A673 (cell line): ENCODE measurements at regions not wholly inside any gene's neighbourhood (a gene's known extent, or its start where the extent isn't known, plus 50 kb on each side); places are given as distances from the start of the nearest gene placed in this dataset.

Experiments
- BruUV-seq: library from RNA; stranded (reverse); fragments of 400-500 nt; replicated peaks from 2 replicates; lab custom pipeline; 2021; lab: Mats Ljungman, UMichigan
- CTCF ChIA-PET: fragments of 300-600 bp; sonication (Branson Sonifier 250); formaldehyde crosslinking; loops from one replicate; lab custom pipeline; 2022; ENCODE audit warnings: antibody characterized with exemption; lab: Charles Lee
- POLR2A ChIA-PET: fragments of 300-600 bp; sonication (Branson Sonifier 250); formaldehyde crosslinking; loops from one replicate; lab custom pipeline; 2022; ENCODE audit warnings: antibody characterized with exemption; ENCODE audit not compliant: low non-redundant PET; lab: Charles Lee
- DNase-seq: peaks from one replicate; pipeline ENCODE4 v3.0.0-alpha.2; 2015; ENCODE audit warnings: low spot score
- H3K27ac ChIP-seq: fragments of 200-600 bp; sonication (generic); 2 replicates; pipeline ENCODE4 v1.5.1; 2016; ENCODE audit warnings: mixed run types, low read depth, mild to moderate bottlenecking, mixed read lengths, antibody characterized with exemption, low read length; ENCODE audit not compliant: poor library complexity, severe bottlenecking
- H3K27me3 ChIP-seq: fragments of 200-600 bp; sonication (generic); replicated peaks from 2 replicates; pipeline ENCODE4 v1.6.1; 2017; ENCODE audit warnings: mixed run types, low read depth, mild to moderate bottlenecking, mixed read lengths, antibody characterized with exemption, low read length; ENCODE audit not compliant: insufficient read depth, poor library complexity
- H3K36me3 ChIP-seq: fragments of 200-600 bp; sonication (generic); 2 replicates; pipeline ENCODE4 v1.6.1; 2016; ENCODE audit warnings: mixed run types, mild to moderate bottlenecking, mixed read lengths, antibody characterized with exemption, low read length; ENCODE audit not compliant: insufficient read depth, poor library complexity, severe bottlenecking
- H3K4me1 ChIP-seq: fragments of 200-600 bp; sonication (generic); 2 replicates; pipeline ENCODE4 v1.6.1; 2017; ENCODE audit warnings: mixed run types, mild to moderate bottlenecking, mixed read lengths, antibody characterized with exemption, low read length; ENCODE audit not compliant: insufficient read depth, poor library complexity, severe bottlenecking
- H3K4me3 ChIP-seq: fragments of 200-600 bp; sonication (generic); 2 replicates; pipeline ENCODE4 v1.5.1; 2016; ENCODE audit warnings: low read depth, mixed run types, mild to moderate bottlenecking, mixed read lengths, low read length; ENCODE audit not compliant: poor library complexity, severe bottlenecking
- H3K9me3 ChIP-seq: fragments of 200-600 bp; sonication (generic); 2 replicates; pipeline ENCODE4 v1.6.1; 2016; ENCODE audit warnings: mixed run types, low read depth, mild to moderate bottlenecking, mixed read lengths, antibody characterized with exemption, low read length; ENCODE audit not compliant: poor library complexity, severe bottlenecking
- EZH2 ChIP-seq: fragments of 200-600 bp; sonication (generic); IDR thresholded peaks from 2 replicates; pipeline ENCODE4 v1.6.1; 2017; ENCODE audit warnings: borderline replicate concordance, low read depth, mild to moderate bottlenecking, mixed read lengths, antibody characterized with exemption, low read length; ENCODE audit not compliant: poor library complexity, severe bottlenecking
- intact Hi-C: fragments of 100-400 bp; cut with micrococcal nuclease; formaldehyde crosslinking; loops from one replicate; pipeline ENCODE4 v1.10.0; 2022; ENCODE audit not compliant: unreplicated experiment
- TF ChIP-seq, protein P1 (sequence below): fragments of 300-800, 200-600 bp; sonication (generic); conservative IDR thresholded peaks from 2 replicates; pipeline ENCODE4 v1.5.1; 2017; ENCODE audit warnings: low read depth, mild to moderate bottlenecking, antibody characterized with exemption, low read length, moderate library complexity, mixed read lengths

DNA sequence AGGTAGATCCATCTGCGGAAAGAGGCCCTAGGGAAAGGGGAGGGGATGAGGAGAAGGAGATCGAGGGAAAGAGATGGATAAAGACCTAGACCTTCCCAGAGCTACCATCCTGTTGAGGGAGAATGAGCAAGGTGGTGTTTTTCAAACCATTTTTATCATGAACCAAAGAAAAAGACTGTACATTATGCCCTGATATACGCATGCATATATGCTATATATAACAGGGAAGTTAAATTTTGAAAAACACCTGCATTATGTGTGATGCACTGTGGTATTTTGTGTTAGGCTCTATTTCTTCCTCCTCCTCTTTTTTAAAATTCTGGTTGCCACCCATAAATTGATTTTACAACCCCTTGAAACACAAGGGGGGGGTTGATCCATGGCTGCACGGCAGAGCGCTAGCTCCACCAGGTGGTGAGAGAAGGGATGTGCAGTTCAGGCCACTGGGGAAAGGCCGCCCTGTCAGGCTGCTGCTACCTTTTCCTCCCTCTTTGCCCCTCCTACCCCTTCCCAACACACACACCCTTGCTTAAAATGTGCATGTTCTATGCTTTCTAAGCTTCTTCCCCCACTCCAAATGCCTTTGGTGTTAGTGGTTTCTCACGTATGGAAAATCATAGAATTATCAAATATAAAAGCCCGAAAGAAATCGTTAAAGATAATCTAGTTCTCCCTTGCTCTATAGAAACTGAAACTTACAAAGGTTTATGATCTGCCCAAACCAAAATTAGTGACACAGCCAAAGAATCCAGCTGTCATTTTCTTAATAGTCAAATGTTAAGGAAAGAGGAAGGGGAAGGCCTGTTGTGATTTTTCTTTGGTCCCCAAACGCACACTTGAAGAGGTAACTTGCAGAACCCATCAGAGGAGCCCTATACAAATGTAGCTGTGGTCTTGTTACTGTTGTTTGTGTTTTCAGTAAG lies 262.0 kb upstream of the UMPS start:
- Histone ChIP-seq H3K36me3 (no peaks in the 10 kb centered on the region), H3K27me3 (no peaks in the 10 kb centered on the region), H3K4me1 (no peaks in the 10 kb centered on the region), H3K27ac (no peak overlapping the region), H3K9me3 (no peaks in the 10 kb centered on the region), H3K4me3 (no peak overlapping the region)
- TF ChIP-seq EZH2, result no peak
- TF ChIP-seq, protein P1, sequence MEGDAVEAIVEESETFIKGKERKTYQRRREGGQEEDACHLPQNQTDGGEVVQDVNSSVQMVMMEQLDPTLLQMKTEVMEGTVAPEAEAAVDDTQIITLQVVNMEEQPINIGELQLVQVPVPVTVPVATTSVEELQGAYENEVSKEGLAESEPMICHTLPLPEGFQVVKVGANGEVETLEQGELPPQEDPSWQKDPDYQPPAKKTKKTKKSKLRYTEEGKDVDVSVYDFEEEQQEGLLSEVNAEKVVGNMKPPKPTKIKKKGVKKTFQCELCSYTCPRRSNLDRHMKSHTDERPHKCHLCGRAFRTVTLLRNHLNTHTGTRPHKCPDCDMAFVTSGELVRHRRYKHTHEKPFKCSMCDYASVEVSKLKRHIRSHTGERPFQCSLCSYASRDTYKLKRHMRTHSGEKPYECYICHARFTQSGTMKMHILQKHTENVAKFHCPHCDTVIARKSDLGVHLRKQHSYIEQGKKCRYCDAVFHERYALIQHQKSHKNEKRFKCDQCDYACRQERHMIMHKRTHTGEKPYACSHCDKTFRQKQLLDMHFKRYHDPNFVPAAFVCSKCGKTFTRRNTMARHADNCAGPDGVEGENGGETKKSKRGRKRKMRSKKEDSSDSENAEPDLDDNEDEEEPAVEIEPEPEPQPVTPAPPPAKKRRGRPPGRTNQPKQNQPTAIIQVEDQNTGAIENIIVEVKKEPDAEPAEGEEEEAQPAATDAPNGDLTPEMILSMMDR, result peak; percentile 99
- BruUV-seq, result no TSS peak
- ChIA-PET CTCF (interaction anchor here (0.5 to 2.3 kb wide), 3 partner anchors 117 to 435 kb away, joined by 3 to 11 read pairs (median 3); partner anchors contain the start of gene KALRN), POLR2A (no interaction called here)
- peak; percentile 69 for DNase-seq
- intact Hi-C loops, result loop anchor here (1.0 to 5.0 kb wide), 3 partner anchors 84 to 451 kb away; no protein-coding TSS in a partner anchor

DNA sequence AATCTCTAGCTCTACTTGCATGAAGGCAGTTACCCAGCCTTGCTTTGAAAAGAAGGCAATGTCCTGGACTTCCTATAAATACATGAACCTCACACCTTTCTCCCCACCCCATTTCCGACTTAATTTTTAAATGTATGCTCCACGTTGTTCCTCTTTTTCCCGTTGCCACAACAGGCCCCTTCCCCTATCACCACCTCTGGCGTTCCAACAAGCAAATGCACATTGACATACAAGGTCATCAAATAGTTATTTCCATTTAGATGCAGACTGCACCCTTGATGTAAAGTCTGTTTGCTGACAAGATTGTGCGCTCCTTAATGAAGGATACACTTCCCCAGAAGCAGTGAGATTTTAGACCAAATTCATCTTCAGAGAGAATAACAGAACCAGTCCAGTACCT lies 260.7 kb upstream of the UMPS start:
- no peaks in the 10 kb centered on the region for H3K27me3 ChIP-seq
- BruUV-seq, result no TSS peak
- TF ChIP-seq, protein P1, result no peak
- TF ChIP-seq EZH2, result no peak
- no peak overlapping the region for H3K27ac ChIP-seq
- no peak overlapping the region for H3K4me3 ChIP-seq
- DNase-seq, result no peak
- CTCF ChIA-PET, result interaction anchor here (2.3 kb wide), 1 partner anchor 118 kb away, joined by 11 read pairs; no protein-coding TSS in a partner anchor
- no peaks in the 10 kb centered on the region for H3K9me3 ChIP-seq
- POLR2A ChIA-PET, result no interaction called here
- H3K36me3 ChIP-seq, result no peaks in the 10 kb centered on the region
- intact Hi-C loops, result loop anchor here (2.0 to 5.0 kb wide), 2 partner anchors 83 to 453 kb away; no protein-coding TSS in a partner anchor
- no peaks in the 10 kb centered on the region for H3K4me1 ChIP-seq

DNA sequence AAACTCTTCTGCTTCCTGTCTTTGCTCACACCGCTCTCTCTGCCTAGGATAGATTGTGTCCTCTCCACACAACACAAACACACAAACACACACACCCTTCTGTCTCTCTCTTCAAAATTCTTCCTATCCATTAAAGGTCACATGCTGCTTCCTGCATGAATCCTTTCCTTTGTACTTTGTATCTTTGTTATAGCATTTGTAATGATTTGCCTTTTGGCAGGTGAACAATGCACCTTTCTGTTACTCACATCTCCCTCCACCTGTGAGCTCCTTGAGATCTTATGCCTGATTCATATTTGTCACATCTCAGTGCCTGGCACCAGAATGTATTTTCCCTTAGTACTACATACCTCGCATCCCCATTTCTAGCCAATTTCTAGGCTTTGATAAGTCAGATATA lies 251.4 kb upstream of the UMPS start:
- Histone ChIP-seq H3K36me3 (no peaks in the 10 kb centered on the region), H3K4me1 (no peaks in the 10 kb centered on the region), H3K9me3 (no peaks in the 10 kb centered on the region), H3K27ac (no peak overlapping the region), H3K4me3 (no peak overlapping the region), H3K27me3 (no peaks in the 10 kb centered on the region)
- CTCF ChIA-PET, result no interaction called here
- POLR2A ChIA-PET, result no interaction called here
- intact Hi-C loops, result no loop called here
- no peak for TF ChIP-seq EZH2
- TF ChIP-seq, protein P1, result no peak
- no peak for DNase-seq
- BruUV-seq, result no TSS peak
